Parathyroid adenoma (tissue), 2 donors: ENCODE measurements at regions not wholly inside any gene's neighbourhood (a gene's known extent, or its start where the extent isn't known, plus 50 kb on each side); places are given as distances from the start of the nearest gene placed in this dataset.

ENCODE experiments used
- H2AFZ ChIP-seq: fragments of 300-600 bp; sonication (generic); one replicate; pipeline ENCODE4 v1.7.0; 2017; ENCODE audit warnings: antibody characterized with exemption, mild to moderate bottlenecking
- H3K27ac ChIP-seq: fragments of 300-600 bp; sonication (generic); one replicate; pipeline ENCODE4 v1.7.0; 2017
- H3K27me3 ChIP-seq: fragments of 300-600 bp; sonication (generic); one replicate; pipeline ENCODE4 v1.7.0; 2017; ENCODE audit warnings: low read length; ENCODE audit not compliant: control insufficient read depth, insufficient read depth
- H3K36me3 ChIP-seq: fragments of 300-600 bp; sonication (generic); one replicate; pipeline ENCODE4 v1.7.0; 2017; ENCODE audit warnings: low read length; ENCODE audit not compliant: control insufficient read depth, insufficient read depth
- H3K4me1 ChIP-seq: fragments of 300-600 bp; sonication (generic); one replicate; pipeline ENCODE4 v1.7.0; 2017; ENCODE audit warnings: control low read depth
- H3K4me2 ChIP-seq: fragments of 300-600 bp; sonication (generic); one replicate; pipeline ENCODE4 v1.7.0; 2017; ENCODE audit warnings: low read length
- H3K4me3 ChIP-seq: fragments of 300-600 bp; sonication (generic); one replicate; pipeline ENCODE4 v1.7.0; 2017; ENCODE audit warnings: low read depth, low read length
- H3K79me2 ChIP-seq: fragments of 300-600 bp; sonication (generic); one replicate; pipeline ENCODE4 v1.7.0; 2017; ENCODE audit warnings: control low read depth
- H3K9ac ChIP-seq: fragments of 300-600 bp; sonication (generic); one replicate; pipeline ENCODE4 v1.7.0; 2017; ENCODE audit warnings: mild to moderate bottlenecking
- H3K9me3 ChIP-seq: fragments of 300-600 bp; sonication (generic); one replicate; pipeline ENCODE4 v1.7.0; 2017; ENCODE audit warnings: low read length; ENCODE audit not compliant: control insufficient read depth
- CTCF ChIP-seq: fragments of 300-600 bp; sonication (generic); IDR thresholded peaks from one replicate; pipeline ENCODE4 v1.7.0; 2017; ENCODE audit warnings: antibody characterized with exemption, mild to moderate bottlenecking
- donor health status: primary hyperparathyroidism.

GRCh38 chrX:110417128-110417527 is 58.5 kb downstream of the RTL9 start:
- H3K4me2 ChIP-seq: no peak overlapping the region
- H3K27ac ChIP-seq: no peak overlapping the region
- H3K36me3 ChIP-seq: no peaks in the 10 kb centered on the region
- H3K27me3 ChIP-seq: no peaks in the 10 kb centered on the region
- H3K4me1 ChIP-seq: no peaks in the 10 kb centered on the region
- H3K79me2 ChIP-seq: no peaks in the 10 kb centered on the region
- no peak overlapping the region for H3K4me3 ChIP-seq
- TF ChIP-seq CTCF: no peak
- no peak overlapping the region for H3K9ac ChIP-seq
- H2AFZ ChIP-seq: no peak overlapping the region
- H3K9me3 ChIP-seq: no peaks in the 10 kb centered on the region

GRCh38 chrX:110418316-110419235 is 59.9 kb downstream of the RTL9 start:
- no peaks in the 10 kb centered on the region for H3K79me2 ChIP-seq
- no peaks in the 10 kb centered on the region for H3K36me3 ChIP-seq
- H3K4me3 ChIP-seq: no peak overlapping the region
- H3K4me1 ChIP-seq: no peaks in the 10 kb centered on the region
- no peak overlapping the region for H3K27ac ChIP-seq
- H3K27me3 ChIP-seq: no peaks in the 10 kb centered on the region
- H3K9me3 ChIP-seq: no peaks in the 10 kb centered on the region
- H3K9ac ChIP-seq: no peak overlapping the region
- H2AFZ ChIP-seq: no peak overlapping the region
- no peak overlapping the region for H3K4me2 ChIP-seq
- TF ChIP-seq CTCF: no peak

GRCh38 chrX:110419512-110419911 is 60.9 kb downstream of the RTL9 start:
- H2AFZ ChIP-seq: no peak overlapping the region
- no peak overlapping the region for H3K9ac ChIP-seq
- no peaks in the 10 kb centered on the region for H3K36me3 ChIP-seq
- no peaks in the 10 kb centered on the region for H3K4me1 ChIP-seq
- H3K4me2 ChIP-seq: no peak overlapping the region
- H3K4me3 ChIP-seq: no peak overlapping the region
- TF ChIP-seq CTCF: no peak
- no peaks in the 10 kb centered on the region for H3K79me2 ChIP-seq
- H3K9me3 ChIP-seq: no peaks in the 10 kb centered on the region
- H3K27me3 ChIP-seq: no peaks in the 10 kb centered on the region
- no peak overlapping the region for H3K27ac ChIP-seq

- H3K4me2 ChIP-seq: no peak overlapping the region
- H3K9me3 ChIP-seq: no peaks in the 10 kb centered on the region
- no peak overlapping the region for H3K9ac ChIP-seq
- H3K27me3 ChIP-seq: no peaks in the 10 kb centered on the region
- no peak overlapping the region for H3K27ac ChIP-seq
- H3K36me3 ChIP-seq: no peaks in the 10 kb centered on the region
- no peak overlapping the region for H3K4me3 ChIP-seq
- no peaks in the 10 kb centered on the region for H3K79me2 ChIP-seq
- H3K4me1 ChIP-seq: no peaks in the 10 kb centered on the region
- no peak for TF ChIP-seq CTCF
- no peak overlapping the region for H2AFZ ChIP-seq
Measured at GRCh38 chrX:110420771-110421499, 62.3 kb downstream of the RTL9 start.
